H1 (cell line): ENCODE measurements at regions not wholly inside any gene's neighbourhood (a gene's known extent, or its start where the extent isn't known, plus 50 kb on each side); places are given as distances from the start of the nearest gene placed in this dataset.

Experiments used
- CTCF ChIA-PET: fragments of 300-600 bp; sonication (Branson Sonifier 250); formaldehyde crosslinking; loops from one replicate; lab custom pipeline; 2021; ENCODE audit not compliant: partially characterized antibody; lab: Charles Lee
- POLR2A ChIA-PET: fragments of 300-600 bp; sonication (Branson Sonifier 250); formaldehyde crosslinking; loops from one replicate; lab custom pipeline; 2021; ENCODE audit warnings: inconsistent platforms; ENCODE audit not compliant: partially characterized antibody; lab: Charles Lee
- DNase-seq, 2 experiments: peaks; one replicate each; pipeline versions ENCODE4 v3.0.0 to v3.0.0-alpha.2; 2010 to 2022; ENCODE audit warnings: low spot score in 2 of 2, low read depth in 1 of 2, mixed read lengths in 1 of 2
- FAIRE-seq: peaks from 2 replicates; lab custom pipeline; 2011; peaks lifted over from hg19 to GRCh38; lab: Jason Lieb, UNC
- H2AFZ ChIP-seq: 2 replicates; pipeline ENCODE4 v1.8.1; 2012; ENCODE audit warnings: low read length, inconsistent platforms
- H2AK5ac ChIP-seq: 2 replicates; pipeline ENCODE4 v1.6.1; 2013; ENCODE audit warnings: low read depth, low read length
- H2BK120ac ChIP-seq: replicated peaks from 2 replicates; pipeline ENCODE3; 2013; ENCODE audit warnings: low read depth, low read length, inconsistent platforms
- H2BK12ac ChIP-seq: 2 replicates; pipeline ENCODE4 v1.6.1; 2013; ENCODE audit warnings: low read depth, low read length
- H2BK15ac ChIP-seq: 2 replicates; pipeline ENCODE4 v1.6.1; 2013; ENCODE audit warnings: low read length
- H2BK20ac ChIP-seq: 2 replicates; pipeline ENCODE4 v1.6.1; 2013; ENCODE audit warnings: low read length
- H2BK5ac ChIP-seq: 2 replicates; pipeline ENCODE4 v1.6.1; 2013; ENCODE audit warnings: low read depth, low read length
- H3K14ac ChIP-seq: 2 replicates; pipeline ENCODE4 v1.6.1; 2013; ENCODE audit warnings: inconsistent platforms; ENCODE audit not compliant: insufficient read length
- H3K18ac ChIP-seq: 2 replicates; pipeline ENCODE4 v1.6.1; 2013; ENCODE audit warnings: low read length; ENCODE audit errors: extremely low read depth
- H3K23ac ChIP-seq: 2 replicates; pipeline ENCODE4 v1.6.1; 2013; ENCODE audit warnings: inconsistent platforms; ENCODE audit not compliant: insufficient read length
- H3K23me2 ChIP-seq: 2 replicates; pipeline ENCODE4 v1.6.1; 2013; ENCODE audit warnings: low read depth, low read length
- H3K27ac ChIP-seq: 2 replicates; pipeline ENCODE4 v1.6.1; 2011; ENCODE audit warnings: low read depth, low read length, inconsistent platforms
- H3K27me3 ChIP-seq, 4 experiments: replicated peaks in 1 of 4; 1 replicate in 1 of 4; 2 replicates in 3 of 4; pipeline versions ENCODE4 v1.6.1 to v1.8.1; 2011 to 2013; ENCODE audit warnings: low read length in 3 of 4, mild to moderate bottlenecking in 3 of 4, inconsistent platforms in 2 of 4, mixed read lengths in 2 of 4, moderate library complexity in 1 of 4; ENCODE audit not compliant: control insufficient read depth in 3 of 4, insufficient read depth in 3 of 4; ENCODE audit errors: extremely low read depth in 1 of 4
- H3K36me3 ChIP-seq, 4 experiments: 2 replicates each; pipeline versions ENCODE4 v1.6.1 to v1.8.1; 2011 to 2013; ENCODE audit warnings: mild to moderate bottlenecking in 4 of 4, low read length in 3 of 4, moderate library complexity in 2 of 4, control low read depth in 1 of 4, inconsistent platforms in 1 of 4; ENCODE audit not compliant: insufficient read depth in 4 of 4, control insufficient read depth in 2 of 4
- H3K4ac ChIP-seq: replicated peaks from 2 replicates; pipeline ENCODE3; 2013; ENCODE audit warnings: low read length, low read depth, mixed read lengths, inconsistent platforms; ENCODE audit not compliant: insufficient read length
- H3K4me1 ChIP-seq, 4 experiments: replicated peaks in 1 of 4; 1 replicate in 1 of 4; 2 replicates in 3 of 4; pipeline versions ENCODE4 v1.6.1 to v1.8.1; 2011 to 2013; ENCODE audit warnings: low read length in 3 of 4, inconsistent platforms in 2 of 4, mixed read lengths in 1 of 4; ENCODE audit not compliant: insufficient read depth in 4 of 4, control insufficient read depth in 3 of 4
- H3K4me2 ChIP-seq, 2 experiments: 2 replicates each; pipeline versions ENCODE4 v1.6.1 to v1.8.1; 2011 to 2013; ENCODE audit warnings: low read depth in 2 of 2, low read length in 2 of 2, control low read depth in 1 of 2, inconsistent platforms in 1 of 2, mild to moderate bottlenecking in 1 of 2; ENCODE audit not compliant: insufficient read depth in 1 of 2
- H3K4me3 ChIP-seq, 4 experiments: fragments of 200-600, 300-600 bp in 1 of 4; sonication (generic), shearing (Covaris generic), sonication (Bioruptor Twin) in 1 of 4; 2 replicates each; pipeline versions ENCODE4 v1.5.1 to v1.8.1; 2011 to 2016; ENCODE audit warnings: low read length in 4 of 4, low read depth in 3 of 4, control low read depth in 2 of 4, inconsistent platforms in 2 of 4, mild to moderate bottlenecking in 2 of 4, mixed read lengths in 1 of 4, moderate library complexity in 1 of 4; ENCODE audit not compliant: insufficient read depth in 2 of 4; ENCODE audit errors: extremely low read depth in 1 of 4
- H3K56ac ChIP-seq: replicated peaks from 2 replicates; pipeline ENCODE3; 2013; ENCODE audit warnings: low read depth, mild to moderate bottlenecking, mixed read lengths, low read length, inconsistent platforms; ENCODE audit not compliant: insufficient read length
- H3K79me1 ChIP-seq: 2 replicates; pipeline ENCODE4 v1.6.1; 2013; ENCODE audit warnings: low read depth, low read length, control low read depth
- H3K79me2 ChIP-seq, 2 experiments: 2 replicates each; pipeline versions ENCODE4 v1.6.1 to v1.8.1; 2012 to 2013; ENCODE audit warnings: low read length in 2 of 2, mild to moderate bottlenecking in 2 of 2, inconsistent platforms in 1 of 2; ENCODE audit not compliant: insufficient read depth in 2 of 2, control insufficient read depth in 1 of 2
- H3K9ac ChIP-seq, 4 experiments: replicated peaks in 1 of 4; 1 replicate in 1 of 4; 2 replicates in 3 of 4; pipeline versions ENCODE4 v1.6.1 to v1.8.1; 2011 to 2013; ENCODE audit warnings: low read depth in 3 of 4, low read length in 3 of 4, control low read depth in 2 of 4, mild to moderate bottlenecking in 2 of 4, moderate library complexity in 2 of 4, inconsistent platforms in 1 of 4; ENCODE audit errors: extremely low read depth in 1 of 4
- H3K9me3 ChIP-seq, 2 experiments: 2 replicates each; pipeline versions ENCODE4 v1.6.1 to v1.8.1; 2012 to 2013; ENCODE audit warnings: mild to moderate bottlenecking in 2 of 2, moderate library complexity in 2 of 2, control low read depth in 1 of 2, inconsistent platforms in 1 of 2, low read depth in 1 of 2, low read length in 1 of 2, mixed read lengths in 1 of 2; ENCODE audit not compliant: insufficient read depth in 2 of 2
- H4K20me1 ChIP-seq, 2 experiments: replicated peaks in 1 of 2; 2 replicates each; pipeline versions ENCODE3 to v1.8.1; 2011 to 2013; ENCODE audit warnings: inconsistent platforms in 2 of 2, low read length in 2 of 2, mild to moderate bottlenecking in 1 of 2; ENCODE audit not compliant: insufficient read depth in 2 of 2, control insufficient read depth in 1 of 2
- H4K5ac ChIP-seq: 2 replicates; pipeline ENCODE4 v1.6.1; 2013; ENCODE audit warnings: low read length, low read depth, mixed read lengths, inconsistent platforms; ENCODE audit not compliant: insufficient read length
- H4K8ac ChIP-seq: 2 replicates; pipeline ENCODE4 v1.8.0; 2013; ENCODE audit warnings: mild to moderate bottlenecking, moderate library complexity, low read length, inconsistent platforms; ENCODE audit not compliant: insufficient read depth; ENCODE audit errors: extremely low read depth
- H4K91ac ChIP-seq: replicated peaks from 2 replicates; pipeline ENCODE3; 2013; ENCODE audit warnings: low read length, mixed read lengths, inconsistent platforms; ENCODE audit not compliant: insufficient read length
- FOSL1 ChIP-seq: IDR thresholded peaks from 2 replicates; pipeline ENCODE4 v1.6.1; 2011; ENCODE audit warnings: mild to moderate bottlenecking, low read depth, low read length, moderate library complexity; ENCODE audit not compliant: insufficient read depth
- HDAC6 ChIP-seq: IDR thresholded peaks from one replicate; pipeline ENCODE4 v1.7.1; 2012; ENCODE audit warnings: low read depth, mild to moderate bottlenecking, inconsistent platforms, low read length, moderate library complexity
- JUN ChIP-seq: IDR thresholded peaks from 2 replicates; pipeline ENCODE4 v1.6.1; 2011; ENCODE audit warnings: low read depth, mild to moderate bottlenecking, improper control_type of control experiment, low read length
- SRF ChIP-seq: IDR thresholded peaks from 2 replicates; pipeline ENCODE4 v1.6.1; 2011; ENCODE audit warnings: mild to moderate bottlenecking, low read depth, low read length, moderate library complexity
- WGBS, 2 experiments: shearing (Covaris generic) in 1 of 2; methylation state at CpG; one replicate each; pipeline versions ENCODE4 v1.1.6 to v1.1.7; 2013 to 2015; ENCODE audit warnings: low lambda C conversion rate in 2 of 2, mixed read lengths in 2 of 2, inconsistent platforms in 1 of 2, low coverage in 1 of 2, missing lambda C conversion rate in 1 of 2; ENCODE audit not compliant: insufficient replicate concordance in 2 of 2, insufficient coverage in 1 of 2, insufficient read length in 1 of 2; ENCODE audit errors: extremely low coverage in 1 of 2, missing lambda C conversion rate in 1 of 2; 5-methylcytosine and 5-hydroxymethylcytosine counted together
- TF ChIP-seq, protein P1 (sequence below): IDR thresholded peaks from 2 replicates; pipeline ENCODE4 v1.6.1; 2011; ENCODE audit warnings: low read depth, mild to moderate bottlenecking, low read length; ENCODE audit not compliant: insufficient read depth
- TF ChIP-seq, protein P2 (sequence below): IDR thresholded peaks from 2 replicates; pipeline ENCODE4 v1.6.1; 2012; ENCODE audit warnings: inconsistent platforms

DNA sequence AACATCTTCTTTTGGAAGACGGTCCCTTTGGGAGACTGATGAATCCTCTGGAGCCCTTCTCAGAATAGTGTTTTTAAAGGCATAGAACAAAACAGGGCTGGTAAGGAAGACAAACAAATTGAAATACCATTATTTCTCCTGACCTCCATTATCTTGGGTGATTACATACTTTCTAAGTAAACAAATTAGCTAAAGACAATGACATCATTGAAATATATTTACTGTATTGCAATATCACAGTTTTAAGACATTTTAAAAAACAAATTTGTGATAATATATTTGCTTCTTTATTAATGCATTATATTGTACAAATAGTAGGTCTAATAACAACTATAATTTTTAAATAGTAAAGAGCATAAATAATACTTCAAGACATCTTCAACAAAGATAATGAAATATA, 152.2 kb upstream of the CDK1 start:
- POLR2A ChIA-PET: no interaction called here
- Histone ChIP-seq H3K27me3 (no peaks in the 10 kb centered on the region), H3K14ac (no peak overlapping the region), H3K9ac (no peak overlapping the region), H2BK5ac (no peak overlapping the region), H2BK15ac (no peak overlapping the region), H2AK5ac (no peak overlapping the region), H3K56ac (no peak overlapping the region), H3K9me3 (no peaks in the 10 kb centered on the region), H2BK20ac (no peak overlapping the region), H4K20me1 (no peaks in the 10 kb centered on the region), H3K4ac (no peak overlapping the region), H3K4me2 (no peak overlapping the region), H4K5ac (no peak overlapping the region), H3K79me1 (no peaks in the 10 kb centered on the region), H2BK120ac (no peak overlapping the region), H3K79me2 (no peaks in the 10 kb centered on the region), H3K4me3 (no peak overlapping the region), H3K27ac (no peak overlapping the region), H3K36me3 (no peaks in the 10 kb centered on the region), H3K18ac (no peak overlapping the region), H4K8ac (no peak overlapping the region), H3K23ac (no peak overlapping the region), H3K4me1 (no peaks in the 10 kb centered on the region), H4K91ac (no peak overlapping the region), H3K23me2 (no peaks in the 10 kb centered on the region), H2AFZ (no peak overlapping the region), H2BK12ac (no peak overlapping the region)
- 87% methylated on average over 1 of the region's 1 CpG; no CpG with 5 or more reads in 1 of the 2 experiments for WGBS, 2 experiments
- CTCF ChIA-PET: interaction anchor here (1.9 kb wide), 1 partner anchor 21 kb away, joined by 7 read pairs; no protein-coding TSS in a partner anchor
- no peak for FAIRE-seq
- DNase-seq: no peak
- TF ChIP-seq, protein P1, sequence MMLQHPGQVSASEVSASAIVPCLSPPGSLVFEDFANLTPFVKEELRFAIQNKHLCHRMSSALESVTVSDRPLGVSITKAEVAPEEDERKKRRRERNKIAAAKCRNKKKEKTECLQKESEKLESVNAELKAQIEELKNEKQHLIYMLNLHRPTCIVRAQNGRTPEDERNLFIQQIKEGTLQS: no peak
- TF ChIP-seq, protein P2, sequence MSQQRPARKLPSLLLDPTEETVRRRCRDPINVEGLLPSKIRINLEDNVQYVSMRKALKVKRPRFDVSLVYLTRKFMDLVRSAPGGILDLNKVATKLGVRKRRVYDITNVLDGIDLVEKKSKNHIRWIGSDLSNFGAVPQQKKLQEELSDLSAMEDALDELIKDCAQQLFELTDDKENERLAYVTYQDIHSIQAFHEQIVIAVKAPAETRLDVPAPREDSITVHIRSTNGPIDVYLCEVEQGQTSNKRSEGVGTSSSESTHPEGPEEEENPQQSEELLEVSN: no peak
- no peak for TF ChIP-seq JUN
- no peak for TF ChIP-seq SRF
- no peak for TF ChIP-seq HDAC6
- TF ChIP-seq FOSL1: no peak
